GM12892 (cell line): ENCODE measurements at regions not wholly inside any gene's neighbourhood (a gene's known extent, or its start where the extent isn't known, plus 50 kb on each side); places are given as distances from the start of the nearest gene placed in this dataset.

ENCODE experiments used
- POLR2A ChIP-seq: IDR thresholded peaks from 2 replicates; pipeline ENCODE4 v1.6.1; 2011; ENCODE audit warnings: low read depth, low read length, control low read depth
- POLR2AphosphoS5 ChIP-seq: IDR thresholded peaks from 2 replicates; pipeline ENCODE4 v1.6.1; 2011; ENCODE audit warnings: low read depth, low read length, control low read depth
- TAF1 ChIP-seq: IDR thresholded peaks from 2 replicates; pipeline ENCODE4 v1.6.1; 2011; ENCODE audit warnings: low read depth, mild to moderate bottlenecking, control low read depth, low read length, borderline replicate concordance

DNA sequence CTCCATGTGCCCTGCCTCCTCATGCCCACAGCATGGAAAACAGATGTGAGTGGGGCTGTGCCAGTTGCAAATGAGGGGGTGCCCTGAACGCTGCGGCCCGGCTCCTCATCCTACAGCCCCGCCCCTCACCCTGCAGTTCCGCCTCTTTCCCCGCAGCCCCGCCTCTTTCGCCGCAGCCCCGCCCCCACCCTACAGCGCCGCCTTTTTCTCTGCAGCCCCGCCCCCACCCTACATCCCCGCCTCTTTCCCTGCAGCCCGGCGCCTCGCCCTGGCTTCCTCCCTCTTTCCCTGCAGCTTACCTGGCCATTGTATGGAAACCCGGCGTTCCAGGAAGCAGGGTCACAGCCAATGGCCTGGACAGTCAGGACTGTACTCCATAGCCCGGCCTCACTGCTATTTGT, 284.9 kb downstream of the TLE3 start:
- TF ChIP-seq POLR2A (no peak), TAF1 (no peak), POLR2AphosphoS5 (no peak)
